ENCODE measurements at regions not wholly inside any gene's neighbourhood (a gene's known extent, or its start where the extent isn't known, plus 50 kb on each side); places are given as distances from the start of the nearest gene placed in this dataset.

DNA sequence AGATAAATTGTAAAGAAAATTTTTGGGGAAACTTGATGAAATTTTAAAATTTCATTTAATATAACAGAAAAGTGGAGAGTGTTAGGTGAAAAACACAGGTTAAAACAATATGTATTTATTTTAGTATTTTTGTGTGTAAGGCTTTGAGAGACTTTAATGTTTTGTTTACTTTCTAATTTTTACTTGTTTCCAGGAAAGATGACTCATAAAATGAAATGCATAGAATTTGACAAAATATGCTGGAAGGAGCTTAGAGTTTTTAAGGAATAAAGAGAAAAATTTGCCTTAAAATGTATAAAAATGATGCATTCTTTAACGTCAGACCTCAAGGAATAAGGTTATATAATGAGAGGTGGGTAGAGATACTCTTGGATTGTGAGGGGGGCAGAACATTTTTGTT, 1205.1 kb upstream of the CNTN5 start:
- no peak for TF ChIP-seq CTCF (IDR thresholded peaks at IDR 0.05)
- no peak for TF ChIP-seq EZH2 (IDR thresholded peaks at IDR 0.05; ENCODE audit: borderline replicate concordance, insufficient read depth, low read depth, low read length, poor library complexity, severe bottlenecking)
